ENCODE measurements at regions not wholly inside any gene's neighbourhood (a gene's known extent, or its start where the extent isn't known, plus 50 kb on each side); places are given as distances from the start of the nearest gene placed in this dataset.

DNA sequence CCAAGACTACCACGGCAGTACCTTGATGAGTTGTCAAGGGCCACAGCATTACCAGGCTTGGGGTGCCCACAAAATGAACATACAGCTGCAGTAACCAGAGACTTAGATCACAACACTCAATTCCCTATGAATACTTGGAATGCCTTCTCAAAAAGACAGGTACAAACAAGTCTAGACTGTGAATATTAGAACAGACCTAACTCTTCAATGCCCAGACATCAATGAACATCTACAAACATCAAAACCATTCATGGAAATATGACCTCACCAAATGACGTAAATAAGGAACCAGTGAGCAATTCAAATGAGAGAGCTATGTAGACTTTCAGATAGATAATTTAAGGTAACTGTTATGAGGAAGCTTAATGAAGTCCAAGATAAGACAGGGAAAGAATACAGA, 185.1 kb upstream of the POU1F1 start:
- Histone ChIP-seq H4K20me1 (ENCODE audit: insufficient read depth, low read length) (no peaks in the 10 kb centered on the region), H3K4me1 (ENCODE audit: insufficient read depth, low read length) (no peaks in the 10 kb centered on the region), H3K79me2 (ENCODE audit: insufficient read depth, low read length) (no peaks in the 10 kb centered on the region), H3K36me3 (ENCODE audit: insufficient read depth, low read length) (no peaks in the 10 kb centered on the region), H3K27me3 (ENCODE audit: insufficient read depth, low read length, poor library complexity) (no peaks in the 10 kb centered on the region), H3K27ac (ENCODE audit: low read length) (no peak overlapping the region), H3K4me3 (ENCODE audit: low read depth in 1 of 2, low read length in 2 of 2) (no peak overlapping the region), H3K4me2 (ENCODE audit: insufficient read depth, low read length) (no peak overlapping the region), H2AFZ (ENCODE audit: low read depth, low read length) (no peak overlapping the region), H3K9me3 (ENCODE audit: insufficient read depth, low read length, severe bottlenecking) (no peaks in the 10 kb centered on the region), H3K9ac (ENCODE audit: low read depth, low read length) (no peak overlapping the region)
- ATAC-seq (ENCODE audit: insufficient read depth, low read depth) (no peak), DNase-seq (no peak)
- TF ChIP-seq, protein P1, sequence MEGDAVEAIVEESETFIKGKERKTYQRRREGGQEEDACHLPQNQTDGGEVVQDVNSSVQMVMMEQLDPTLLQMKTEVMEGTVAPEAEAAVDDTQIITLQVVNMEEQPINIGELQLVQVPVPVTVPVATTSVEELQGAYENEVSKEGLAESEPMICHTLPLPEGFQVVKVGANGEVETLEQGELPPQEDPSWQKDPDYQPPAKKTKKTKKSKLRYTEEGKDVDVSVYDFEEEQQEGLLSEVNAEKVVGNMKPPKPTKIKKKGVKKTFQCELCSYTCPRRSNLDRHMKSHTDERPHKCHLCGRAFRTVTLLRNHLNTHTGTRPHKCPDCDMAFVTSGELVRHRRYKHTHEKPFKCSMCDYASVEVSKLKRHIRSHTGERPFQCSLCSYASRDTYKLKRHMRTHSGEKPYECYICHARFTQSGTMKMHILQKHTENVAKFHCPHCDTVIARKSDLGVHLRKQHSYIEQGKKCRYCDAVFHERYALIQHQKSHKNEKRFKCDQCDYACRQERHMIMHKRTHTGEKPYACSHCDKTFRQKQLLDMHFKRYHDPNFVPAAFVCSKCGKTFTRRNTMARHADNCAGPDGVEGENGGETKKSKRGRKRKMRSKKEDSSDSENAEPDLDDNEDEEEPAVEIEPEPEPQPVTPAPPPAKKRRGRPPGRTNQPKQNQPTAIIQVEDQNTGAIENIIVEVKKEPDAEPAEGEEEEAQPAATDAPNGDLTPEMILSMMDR (IDR thresholded peaks at IDR 0.05; ENCODE audit: borderline replicate concordance, extremely low read depth, low read length, poor library complexity, severe bottlenecking), result no peak
- TF ChIP-seq EZH2 (IDR thresholded peaks at IDR 0.05; ENCODE audit: borderline replicate concordance, low read depth, low read length, severe bottlenecking), result no peak

DNA sequence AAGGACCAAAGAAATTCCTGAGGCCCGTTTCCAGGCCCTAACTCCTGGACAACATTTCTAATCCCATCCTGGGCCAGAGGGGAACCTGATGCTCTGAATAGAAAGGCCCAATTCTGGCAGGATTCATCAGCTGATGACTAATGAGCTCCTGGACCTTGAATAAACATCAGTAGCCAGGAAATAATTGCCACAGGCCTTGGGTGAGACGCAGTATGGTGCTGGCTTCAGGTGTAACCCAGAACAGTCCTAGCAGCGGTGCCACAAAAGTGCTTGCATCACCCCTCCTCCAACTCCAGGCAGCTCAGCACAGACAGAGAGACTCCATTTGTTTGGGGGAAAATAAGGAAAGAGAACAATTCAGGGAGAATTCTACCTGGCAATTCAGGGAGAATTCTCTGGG, 184.7 kb upstream of the POU1F1 start:
- ATAC-seq (ENCODE audit: insufficient read depth, low read depth), result no peak
- no peak overlapping the region for H3K27ac ChIP-seq (ENCODE audit: low read length)
- no peaks in the 10 kb centered on the region for H3K27me3 ChIP-seq (ENCODE audit: insufficient read depth, low read length, poor library complexity)
- no peak for DNase-seq
- H4K20me1 ChIP-seq (ENCODE audit: insufficient read depth, low read length), result no peaks in the 10 kb centered on the region
- no peak overlapping the region for H3K4me3 ChIP-seq (ENCODE audit: low read depth in 1 of 2, low read length in 2 of 2)
- TF ChIP-seq, protein P1 (IDR thresholded peaks at IDR 0.05; ENCODE audit: borderline replicate concordance, extremely low read depth, low read length, poor library complexity, severe bottlenecking), result no peak
- no peak for TF ChIP-seq EZH2 (IDR thresholded peaks at IDR 0.05; ENCODE audit: borderline replicate concordance, low read depth, low read length, severe bottlenecking)
- no peak overlapping the region for H3K9ac ChIP-seq (ENCODE audit: low read depth, low read length)
- H3K9me3 ChIP-seq (ENCODE audit: insufficient read depth, low read length, severe bottlenecking), result no peaks in the 10 kb centered on the region
- no peaks in the 10 kb centered on the region for H3K36me3 ChIP-seq (ENCODE audit: insufficient read depth, low read length)
- H3K79me2 ChIP-seq (ENCODE audit: insufficient read depth, low read length), result no peaks in the 10 kb centered on the region
- H2AFZ ChIP-seq (ENCODE audit: low read depth, low read length), result no peak overlapping the region
- no peaks in the 10 kb centered on the region for H3K4me1 ChIP-seq (ENCODE audit: insufficient read depth, low read length)
- no peak overlapping the region for H3K4me2 ChIP-seq (ENCODE audit: insufficient read depth, low read length)

DNA sequence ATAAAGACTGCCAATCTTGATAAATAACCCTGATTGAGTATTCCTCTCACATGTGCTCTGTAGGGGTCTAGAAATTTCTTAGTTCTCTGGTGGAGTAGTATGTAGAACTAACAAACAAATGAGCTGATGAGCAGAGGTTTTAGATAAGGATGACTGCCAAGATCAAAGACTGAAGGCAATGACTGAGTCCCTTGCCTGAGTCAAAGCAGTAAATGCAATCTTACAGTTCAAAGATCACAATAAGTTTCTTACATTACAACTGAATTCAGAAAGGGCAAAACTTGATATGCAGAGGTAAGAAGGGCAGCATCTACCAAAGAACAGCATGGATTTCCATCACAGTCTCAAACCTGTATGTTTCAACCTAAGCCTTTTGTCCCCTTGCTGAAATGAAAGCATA, 172.2 kb upstream of the POU1F1 start:
- no peaks in the 10 kb centered on the region for H3K27me3 ChIP-seq (ENCODE audit: insufficient read depth, low read length, poor library complexity)
- H3K9ac ChIP-seq (ENCODE audit: low read depth, low read length), result no peak overlapping the region
- DNase-seq (no peak), ATAC-seq (ENCODE audit: insufficient read depth, low read depth) (no peak)
- H3K4me3 ChIP-seq (ENCODE audit: low read depth in 1 of 2, low read length in 2 of 2), result no peak overlapping the region
- no peaks in the 10 kb centered on the region for H3K4me1 ChIP-seq (ENCODE audit: insufficient read depth, low read length)
- H3K4me2 ChIP-seq (ENCODE audit: insufficient read depth, low read length), result no peak overlapping the region
- no peaks in the 10 kb centered on the region for H4K20me1 ChIP-seq (ENCODE audit: insufficient read depth, low read length)
- TF ChIP-seq, protein P1 (IDR thresholded peaks at IDR 0.05; ENCODE audit: borderline replicate concordance, extremely low read depth, low read length, poor library complexity, severe bottlenecking), result no peak
- TF ChIP-seq EZH2 (IDR thresholded peaks at IDR 0.05; ENCODE audit: borderline replicate concordance, low read depth, low read length, severe bottlenecking), result no peak
- no peaks in the 10 kb centered on the region for H3K9me3 ChIP-seq (ENCODE audit: insufficient read depth, low read length, severe bottlenecking)
- no peaks in the 10 kb centered on the region for H3K36me3 ChIP-seq (ENCODE audit: insufficient read depth, low read length)
- H3K79me2 ChIP-seq (ENCODE audit: insufficient read depth, low read length), result no peaks in the 10 kb centered on the region
- H3K27ac ChIP-seq (ENCODE audit: low read length), result no peak overlapping the region
- no peak overlapping the region for H2AFZ ChIP-seq (ENCODE audit: low read depth, low read length)

DNA sequence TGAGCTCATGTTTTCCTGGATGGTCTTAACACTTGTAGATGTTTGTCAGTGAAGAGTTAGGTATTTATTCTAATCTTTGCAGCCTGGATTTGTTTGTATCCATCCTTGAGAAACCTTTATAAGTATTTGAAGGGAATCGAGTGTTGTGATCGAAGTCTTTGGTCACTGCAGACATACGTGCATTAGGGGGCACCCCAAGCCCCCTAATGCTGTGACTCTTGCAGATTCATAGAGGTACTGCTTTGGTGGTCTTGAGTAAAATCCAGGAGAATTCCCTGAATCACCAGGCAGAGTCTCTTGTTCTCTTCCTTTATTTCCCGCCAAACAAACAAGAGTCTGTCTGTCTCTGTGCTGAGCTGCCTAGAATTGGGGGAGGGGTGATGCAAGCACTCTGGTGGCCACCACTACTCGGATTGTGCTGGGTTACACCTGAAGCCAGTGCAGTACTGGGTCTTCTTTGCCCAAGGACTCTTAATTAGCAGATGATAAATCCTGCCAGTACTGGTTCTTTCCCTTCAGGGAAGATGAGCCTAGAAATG, 170.5 kb upstream of the POU1F1 start:
- no peak for ATAC-seq (ENCODE audit: insufficient read depth, low read depth)
- Histone ChIP-seq H2AFZ (ENCODE audit: low read depth, low read length) (no peak overlapping the region), H3K9me3 (ENCODE audit: insufficient read depth, low read length, severe bottlenecking) (no peaks in the 10 kb centered on the region), H3K4me2 (ENCODE audit: insufficient read depth, low read length) (no peak overlapping the region), H3K27ac (ENCODE audit: low read length) (no peak overlapping the region), H3K9ac (ENCODE audit: low read depth, low read length) (no peak overlapping the region), H3K4me3 (ENCODE audit: low read depth in 1 of 2, low read length in 2 of 2) (no peak overlapping the region), H3K27me3 (ENCODE audit: insufficient read depth, low read length, poor library complexity) (no peaks in the 10 kb centered on the region), H3K79me2 (ENCODE audit: insufficient read depth, low read length) (no peaks in the 10 kb centered on the region), H4K20me1 (ENCODE audit: insufficient read depth, low read length) (no peaks in the 10 kb centered on the region), H3K36me3 (ENCODE audit: insufficient read depth, low read length) (no peaks in the 10 kb centered on the region), H3K4me1 (ENCODE audit: insufficient read depth, low read length) (no peaks in the 10 kb centered on the region)
- no peak for DNase-seq
- no peak for TF ChIP-seq EZH2 (IDR thresholded peaks at IDR 0.05; ENCODE audit: borderline replicate concordance, low read depth, low read length, severe bottlenecking)
- TF ChIP-seq, protein P1 (IDR thresholded peaks at IDR 0.05; ENCODE audit: borderline replicate concordance, extremely low read depth, low read length, poor library complexity, severe bottlenecking), result no peak

All from DND-41 (cell line).